Type B pancreatic cell (in vitro differentiated cells): ENCODE measurements at regions not wholly inside any gene's neighbourhood (a gene's known extent, or its start where the extent isn't known, plus 50 kb on each side); places are given as distances from the start of the nearest gene placed in this dataset.

Source experiments
- DNase-seq: peaks from one replicate; pipeline ENCODE4 v3.0.0; 2021; ENCODE audit warnings: mixed read lengths; ENCODE audit not compliant: unreplicated experiment; ENCODE audit errors: extremely low spot score
- H3K27ac Mint-ChIP-seq: 2 replicates; pipeline ENCODE4 v1.8.0; 2021; ENCODE audit warnings: mild to moderate bottlenecking, mixed read lengths
- H3K27me3 Mint-ChIP-seq: 2 replicates; pipeline ENCODE4 v1.8.0; 2021; ENCODE audit warnings: mixed read lengths
- H3K36me3 Mint-ChIP-seq: 2 replicates; pipeline ENCODE4 v1.8.0; 2021; ENCODE audit warnings: mixed read lengths
- H3K4me1 Mint-ChIP-seq: one replicate; pipeline ENCODE4 v1.8.0; 2021; ENCODE audit warnings: mixed read lengths; ENCODE audit not compliant: unreplicated experiment
- H3K4me3 Mint-ChIP-seq: 2 replicates; pipeline ENCODE4 v1.8.0; 2021; ENCODE audit warnings: mild to moderate bottlenecking, mixed read lengths
- H3K9me3 Mint-ChIP-seq: 2 replicates; pipeline ENCODE4 v1.8.0; 2021; ENCODE audit warnings: mixed read lengths
- CTCF ChIP-seq: fragments of 200-600 bp; sonication (generic); conservative IDR thresholded peaks from 2 replicates; pipeline ENCODE4 v1.5.0; 2021; ENCODE audit warnings: antibody characterized with exemption, mild to moderate bottlenecking

- H3K4me3 Mint-ChIP-seq = no peak overlapping the region
- H3K27ac Mint-ChIP-seq = no peak overlapping the region
- H3K9me3 Mint-ChIP-seq = no peaks in the 10 kb centered on the region
- no peaks in the 10 kb centered on the region for H3K36me3 Mint-ChIP-seq
- H3K27me3 Mint-ChIP-seq = no peaks in the 10 kb centered on the region
- TF ChIP-seq CTCF = no peak
- no peak for DNase-seq
- peaks cover 8% of the 10 kb centered on the region for H3K4me1 Mint-ChIP-seq
Observed at GRCh38 chr5:39605145-39605544, 180.4 kb upstream of the DAB2 start.

GRCh38 chr5:39604491-39604890 lies 179.7 kb upstream of the DAB2 start:
- no peaks in the 10 kb centered on the region for H3K36me3 Mint-ChIP-seq
- no peaks in the 10 kb centered on the region for H3K9me3 Mint-ChIP-seq
- no peak overlapping the region for H3K27ac Mint-ChIP-seq
- no peak overlapping the region for H3K4me3 Mint-ChIP-seq
- H3K27me3 Mint-ChIP-seq = no peaks in the 10 kb centered on the region
- TF ChIP-seq CTCF = no peak
- no peak for DNase-seq
- H3K4me1 Mint-ChIP-seq = peaks cover 11% of the 10 kb centered on the region

- H3K4me3 Mint-ChIP-seq = no peak overlapping the region
- peak; percentile 76 for TF ChIP-seq CTCF
- no peak for DNase-seq
- no peaks in the 10 kb centered on the region for H3K36me3 Mint-ChIP-seq
- no peak overlapping the region for H3K27ac Mint-ChIP-seq
- H3K27me3 Mint-ChIP-seq = peaks cover 3% of the 10 kb centered on the region
- no peaks in the 10 kb centered on the region for H3K9me3 Mint-ChIP-seq
- H3K4me1 Mint-ChIP-seq = peaks cover 9% of the 10 kb centered on the region
Observed at GRCh38 chr5:39599721-39600431, 175.1 kb upstream of the DAB2 start.

- Mint-ChIP-seq H3K27me3 (peaks cover 3% of the 10 kb centered on the region), H3K27ac (no peak overlapping the region), H3K4me1 (peaks cover 6% of the 10 kb centered on the region), H3K4me3 (no peak overlapping the region), H3K9me3 (no peaks in the 10 kb centered on the region), H3K36me3 (no peaks in the 10 kb centered on the region)
- DNase-seq = no peak
- no peak for TF ChIP-seq CTCF
Observed at GRCh38 chr5:39598661-39599248, 174.0 kb upstream of the DAB2 start.

GRCh38 chr5:39588179-39588578 lies 163.4 kb upstream of the DAB2 start:
- no peaks in the 10 kb centered on the region for H3K9me3 Mint-ChIP-seq
- peaks cover 7% of the 10 kb centered on the region for H3K4me1 Mint-ChIP-seq
- no peak for DNase-seq
- H3K27ac Mint-ChIP-seq = no peak overlapping the region
- no peak overlapping the region for H3K4me3 Mint-ChIP-seq
- TF ChIP-seq CTCF = no peak
- no peaks in the 10 kb centered on the region for H3K27me3 Mint-ChIP-seq
- H3K36me3 Mint-ChIP-seq = no peaks in the 10 kb centered on the region
